Esophagus squamous epithelium (tissue), 4 donors: ENCODE measurements at regions not wholly inside any gene's neighbourhood (a gene's known extent, or its start where the extent isn't known, plus 50 kb on each side); places are given as distances from the start of the nearest gene placed in this dataset.

Experiments
- POLR2A ChIP-seq, 4 donors: fragments of 450-650 bp; IDR thresholded peaks; one replicate each; pipeline ENCODE4 v1.6.1; 2017; ENCODE audit warnings: antibody characterized with exemption in 4 of 4, mild to moderate bottlenecking in 4 of 4, moderate library complexity in 3 of 4
- TF ChIP-seq, protein P1 (sequence below), 6 experiments: fragments of 450-650 bp in 4 of 6; fragments of 200-600 bp in 2 of 6; sonication (generic) in 2 of 6; IDR thresholded peaks; one replicate each; pipeline ENCODE4 v1.5.1; 2016 to 2019; ENCODE audit warnings: antibody characterized with exemption in 6 of 6, mild to moderate bottlenecking in 4 of 6, moderate library complexity in 4 of 6

GRCh38 chr16:25608002-25608401 lies 83.8 kb upstream of the HS3ST4 start:
- TF ChIP-seq, protein P1, sequence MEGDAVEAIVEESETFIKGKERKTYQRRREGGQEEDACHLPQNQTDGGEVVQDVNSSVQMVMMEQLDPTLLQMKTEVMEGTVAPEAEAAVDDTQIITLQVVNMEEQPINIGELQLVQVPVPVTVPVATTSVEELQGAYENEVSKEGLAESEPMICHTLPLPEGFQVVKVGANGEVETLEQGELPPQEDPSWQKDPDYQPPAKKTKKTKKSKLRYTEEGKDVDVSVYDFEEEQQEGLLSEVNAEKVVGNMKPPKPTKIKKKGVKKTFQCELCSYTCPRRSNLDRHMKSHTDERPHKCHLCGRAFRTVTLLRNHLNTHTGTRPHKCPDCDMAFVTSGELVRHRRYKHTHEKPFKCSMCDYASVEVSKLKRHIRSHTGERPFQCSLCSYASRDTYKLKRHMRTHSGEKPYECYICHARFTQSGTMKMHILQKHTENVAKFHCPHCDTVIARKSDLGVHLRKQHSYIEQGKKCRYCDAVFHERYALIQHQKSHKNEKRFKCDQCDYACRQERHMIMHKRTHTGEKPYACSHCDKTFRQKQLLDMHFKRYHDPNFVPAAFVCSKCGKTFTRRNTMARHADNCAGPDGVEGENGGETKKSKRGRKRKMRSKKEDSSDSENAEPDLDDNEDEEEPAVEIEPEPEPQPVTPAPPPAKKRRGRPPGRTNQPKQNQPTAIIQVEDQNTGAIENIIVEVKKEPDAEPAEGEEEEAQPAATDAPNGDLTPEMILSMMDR (IDR thresholded peaks at IDR 0.05), result no peak
- TF ChIP-seq POLR2A (IDR thresholded peaks at IDR 0.05), result no peak
